ENCODE measurements at regions not wholly inside any gene's neighbourhood (a gene's known extent, or its start where the extent isn't known, plus 50 kb on each side); places are given as distances from the start of the nearest gene placed in this dataset.

DNA sequence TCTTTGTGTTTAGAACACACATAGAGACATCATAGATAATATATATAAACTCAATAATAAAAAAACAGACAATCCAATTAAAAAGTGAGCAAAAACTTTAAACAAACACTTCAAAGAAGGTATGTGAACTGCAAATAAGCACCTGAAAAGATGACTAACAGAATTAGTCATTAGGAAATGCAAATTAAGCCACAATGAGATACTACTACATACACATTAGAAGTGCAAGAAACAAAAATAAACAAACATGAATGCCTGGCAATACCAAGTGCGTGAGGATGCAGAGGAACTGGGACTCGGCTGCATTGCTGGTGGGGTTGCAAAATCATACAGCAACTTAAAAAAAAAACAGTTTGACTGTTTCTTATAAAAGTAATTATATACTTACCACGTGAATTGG lies 799.0 kb downstream of the KCNJ2 start:
- H3K27me3 Mint-ChIP-seq = no peaks in the 10 kb centered on the region
- H3K4me1 ChIP-seq (ENCODE audit: insufficient read depth, low read length) = no peaks in the 10 kb centered on the region
- no peak overlapping the region for H3K27ac ChIP-seq (ENCODE audit: low read depth, low read length)
- no peaks in the 10 kb centered on the region for H3K27me3 ChIP-seq (ENCODE audit: insufficient read depth, low read length)
- no peak overlapping the region for H3K27ac Mint-ChIP-seq
- H3K9me3 Mint-ChIP-seq = peaks cover 3 to 14% (median 9%) of the 10 kb centered on the region in 8 donors
- H3K4me3 ChIP-seq (ENCODE audit: low read length in 2 of 2) = no peak overlapping the region
- no peaks in the 10 kb centered on the region for H3K36me3 Mint-ChIP-seq
- no peak overlapping the region for H3K4me3 Mint-ChIP-seq
- CTCF ChIA-PET (ENCODE audit: partially characterized antibody) = no interaction called here
- intact Hi-C loops (cut with micrococcal nuclease) = no loop called here
- no peaks in the 10 kb centered on the region for H3K9me3 ChIP-seq (ENCODE audit: control insufficient read depth in 1 of 2, low read length in 2 of 2)
- no peak for DNase-seq
- POLR2A ChIA-PET (ENCODE audit: partially characterized antibody) = no interaction called here
- no peaks in the 10 kb centered on the region for H3K36me3 ChIP-seq (ENCODE audit: insufficient read depth, low read length)
- no peaks in the 10 kb centered on the region for H3K4me1 Mint-ChIP-seq

DNA sequence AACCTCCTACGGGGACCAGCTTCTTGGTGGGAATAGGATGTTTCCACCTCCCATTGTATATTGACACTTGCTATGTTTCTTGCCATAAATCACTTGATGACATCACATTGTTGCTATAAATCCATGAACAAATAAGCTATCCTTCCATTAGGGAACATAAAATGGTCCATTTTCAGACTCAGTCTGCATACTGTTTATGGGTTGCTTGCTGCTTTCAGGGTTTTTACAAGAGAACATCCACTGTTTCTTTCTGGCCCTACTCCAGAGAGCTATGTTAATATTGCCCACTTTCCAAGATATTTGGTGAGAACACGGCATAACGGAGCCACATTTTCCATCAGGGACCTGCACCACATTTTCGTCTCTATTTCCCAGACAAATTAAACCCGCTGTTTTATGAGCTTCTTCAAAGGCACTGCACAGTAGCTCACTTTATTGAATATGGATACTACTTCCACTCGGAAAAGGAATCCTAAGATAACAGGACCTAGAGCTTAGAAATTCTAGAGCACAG lies 800.2 kb downstream of the KCNJ2 start:
- no peaks in the 10 kb centered on the region for H3K36me3 ChIP-seq (ENCODE audit: insufficient read depth, low read length)
- no peaks in the 10 kb centered on the region for H3K27me3 ChIP-seq (ENCODE audit: insufficient read depth, low read length)
- Mint-ChIP-seq H3K4me3 (no peak overlapping the region), H3K27ac (no peak overlapping the region), H3K9me3 (peaks cover 2 to 12% (median 9%) of the 10 kb centered on the region in 8 donors), H3K36me3 (no peaks in the 10 kb centered on the region), H3K27me3 (no peaks in the 10 kb centered on the region), H3K4me1 (no peaks in the 10 kb centered on the region)
- ChIA-PET POLR2A (ENCODE audit: partially characterized antibody) (no interaction called here), CTCF (ENCODE audit: partially characterized antibody) (no interaction called here)
- H3K27ac ChIP-seq (ENCODE audit: low read depth, low read length) = no peak overlapping the region
- H3K9me3 ChIP-seq (ENCODE audit: control insufficient read depth in 1 of 2, low read length in 2 of 2) = no peaks in the 10 kb centered on the region
- no peak overlapping the region for H3K4me3 ChIP-seq (ENCODE audit: low read length in 2 of 2)
- intact Hi-C loops (cut with micrococcal nuclease) = no loop called here
- DNase-seq = no peak
- H3K4me1 ChIP-seq (ENCODE audit: insufficient read depth, low read length) = no peaks in the 10 kb centered on the region

GRCh38 chr17:70976447-70976846 lies 807.1 kb downstream of the KCNJ2 start:
- no peak overlapping the region for H3K27ac ChIP-seq (ENCODE audit: low read depth, low read length)
- H3K4me1 ChIP-seq (ENCODE audit: insufficient read depth, low read length) = no peaks in the 10 kb centered on the region
- POLR2A ChIA-PET (ENCODE audit: partially characterized antibody) = no interaction called here
- peaks cover 0 to 15% (median 6%) of the 10 kb centered on the region in 8 donors for H3K9me3 Mint-ChIP-seq
- no peaks in the 10 kb centered on the region for H3K27me3 ChIP-seq (ENCODE audit: insufficient read depth, low read length)
- CTCF ChIA-PET (ENCODE audit: partially characterized antibody) = no interaction called here
- H3K4me3 ChIP-seq (ENCODE audit: low read length in 2 of 2) = no peak overlapping the region
- H3K27me3 Mint-ChIP-seq = no peaks in the 10 kb centered on the region
- DNase-seq = no peak
- H3K4me1 Mint-ChIP-seq = no peaks in the 10 kb centered on the region
- H3K4me3 Mint-ChIP-seq = no peak overlapping the region
- no peak overlapping the region for H3K27ac Mint-ChIP-seq
- no peaks in the 10 kb centered on the region for H3K36me3 Mint-ChIP-seq
- no peaks in the 10 kb centered on the region for H3K36me3 ChIP-seq (ENCODE audit: insufficient read depth, low read length)
- intact Hi-C loops (cut with micrococcal nuclease) = no loop called here
- no peaks in the 10 kb centered on the region for H3K9me3 ChIP-seq (ENCODE audit: control insufficient read depth in 1 of 2, low read length in 2 of 2)

GRCh38 chr17:70984873-70985272 lies 815.5 kb downstream of the KCNJ2 start:
- Mint-ChIP-seq H3K36me3 (no peaks in the 10 kb centered on the region), H3K9me3 (peaks cover 2 to 35% (median 19%) of the 10 kb centered on the region in 8 donors), H3K4me1 (no peaks in the 10 kb centered on the region), H3K27me3 (peaks cover 0 to 1% of the 10 kb centered on the region in 2 donors), H3K4me3 (no peak overlapping the region), H3K27ac (no peak overlapping the region)
- H3K27ac ChIP-seq (ENCODE audit: low read depth, low read length) = no peak overlapping the region
- no peaks in the 10 kb centered on the region for H3K27me3 ChIP-seq (ENCODE audit: insufficient read depth, low read length)
- peaks cover 0 to 4% of the 10 kb centered on the region in 2 donors for H3K9me3 ChIP-seq (ENCODE audit: control insufficient read depth in 1 of 2, low read length in 2 of 2)
- POLR2A ChIA-PET (ENCODE audit: partially characterized antibody) = no interaction called here
- no peaks in the 10 kb centered on the region for H3K4me1 ChIP-seq (ENCODE audit: insufficient read depth, low read length)
- intact Hi-C loops (cut with micrococcal nuclease) = no loop called here
- CTCF ChIA-PET (ENCODE audit: partially characterized antibody) = no interaction called here
- DNase-seq = no peak
- no peaks in the 10 kb centered on the region for H3K36me3 ChIP-seq (ENCODE audit: insufficient read depth, low read length)
- H3K4me3 ChIP-seq (ENCODE audit: low read length in 2 of 2) = no peak overlapping the region

- POLR2A ChIA-PET (ENCODE audit: partially characterized antibody) = no interaction called here
- no peak overlapping the region for H3K4me3 ChIP-seq (ENCODE audit: low read length in 2 of 2)
- intact Hi-C loops (cut with micrococcal nuclease) = no loop called here
- H3K36me3 ChIP-seq (ENCODE audit: insufficient read depth, low read length) = no peaks in the 10 kb centered on the region
- Mint-ChIP-seq H3K4me1 (peaks cover 0 to 1% (median 0%) of the 10 kb centered on the region in 4 donors), H3K27me3 (peaks cover 0 to 1% of the 10 kb centered on the region in 2 donors), H3K27ac (no peak overlapping the region), H3K4me3 (no peak overlapping the region), H3K36me3 (no peaks in the 10 kb centered on the region), H3K9me3 (peaks cover 2 to 36% (median 21%) of the 10 kb centered on the region in 8 donors)
- DNase-seq = no peak
- H3K4me1 ChIP-seq (ENCODE audit: insufficient read depth, low read length) = no peaks in the 10 kb centered on the region
- peaks cover 0 to 4% of the 10 kb centered on the region in 2 donors for H3K9me3 ChIP-seq (ENCODE audit: control insufficient read depth in 1 of 2, low read length in 2 of 2)
- CTCF ChIA-PET (ENCODE audit: partially characterized antibody) = no interaction called here
- no peak overlapping the region for H3K27ac ChIP-seq (ENCODE audit: low read depth, low read length)
- no peaks in the 10 kb centered on the region for H3K27me3 ChIP-seq (ENCODE audit: insufficient read depth, low read length)
Measured at GRCh38 chr17:70987867-70988340, 818.6 kb downstream of the KCNJ2 start.

GRCh38 chr17:70988622-70989021 lies 819.3 kb downstream of the KCNJ2 start:
- Histone ChIP-seq H3K27me3 (ENCODE audit: insufficient read depth, low read length) (no peaks in the 10 kb centered on the region), H3K4me1 (ENCODE audit: insufficient read depth, low read length) (no peaks in the 10 kb centered on the region), H3K9me3 (ENCODE audit: control insufficient read depth in 1 of 2, low read length in 2 of 2) (peaks cover 0 to 4% of the 10 kb centered on the region in 2 donors), H3K36me3 (ENCODE audit: insufficient read depth, low read length) (no peaks in the 10 kb centered on the region), H3K27ac (ENCODE audit: low read depth, low read length) (no peak overlapping the region), H3K4me3 (ENCODE audit: low read length in 2 of 2) (no peak overlapping the region)
- no peak for DNase-seq
- ChIA-PET POLR2A (ENCODE audit: partially characterized antibody) (no interaction called here), CTCF (ENCODE audit: partially characterized antibody) (no interaction called here)
- Mint-ChIP-seq H3K4me1 (peaks cover 0 to 1% (median 0%) of the 10 kb centered on the region in 4 donors), H3K9me3 (peaks cover 2 to 28% (median 21%) of the 10 kb centered on the region in 8 donors), H3K27ac (no peak overlapping the region), H3K27me3 (peaks cover 0 to 1% of the 10 kb centered on the region in 2 donors), H3K4me3 (no peak overlapping the region), H3K36me3 (no peaks in the 10 kb centered on the region)
- intact Hi-C loops (cut with micrococcal nuclease) = no loop called here

- CTCF ChIA-PET (ENCODE audit: partially characterized antibody) = no interaction called here
- Histone ChIP-seq H3K4me1 (ENCODE audit: insufficient read depth, low read length) (no peaks in the 10 kb centered on the region), H3K36me3 (ENCODE audit: insufficient read depth, low read length) (no peaks in the 10 kb centered on the region), H3K27me3 (ENCODE audit: insufficient read depth, low read length) (no peaks in the 10 kb centered on the region), H3K4me3 (ENCODE audit: low read length in 2 of 2) (no peak overlapping the region), H3K27ac (ENCODE audit: low read depth, low read length) (no peak overlapping the region), H3K9me3 (ENCODE audit: control insufficient read depth in 1 of 2, low read length in 2 of 2) (peaks cover 0 to 4% of the 10 kb centered on the region in 2 donors)
- H3K4me1 Mint-ChIP-seq = peaks cover 0 to 1% (median 0%) of the 10 kb centered on the region in 4 donors
- no peak for DNase-seq
- POLR2A ChIA-PET (ENCODE audit: partially characterized antibody) = no interaction called here
- no peak overlapping the region for H3K27ac Mint-ChIP-seq
- intact Hi-C loops (cut with micrococcal nuclease) = no loop called here
- H3K4me3 Mint-ChIP-seq = no peak overlapping the region
- H3K9me3 Mint-ChIP-seq = peaks cover 2 to 28% (median 18%) of the 10 kb centered on the region in 8 donors
- H3K27me3 Mint-ChIP-seq = peaks cover 0 to 1% of the 10 kb centered on the region in 2 donors
- no peaks in the 10 kb centered on the region for H3K36me3 Mint-ChIP-seq
Measured at GRCh38 chr17:70989280-70989679, 819.9 kb downstream of the KCNJ2 start.

DNA sequence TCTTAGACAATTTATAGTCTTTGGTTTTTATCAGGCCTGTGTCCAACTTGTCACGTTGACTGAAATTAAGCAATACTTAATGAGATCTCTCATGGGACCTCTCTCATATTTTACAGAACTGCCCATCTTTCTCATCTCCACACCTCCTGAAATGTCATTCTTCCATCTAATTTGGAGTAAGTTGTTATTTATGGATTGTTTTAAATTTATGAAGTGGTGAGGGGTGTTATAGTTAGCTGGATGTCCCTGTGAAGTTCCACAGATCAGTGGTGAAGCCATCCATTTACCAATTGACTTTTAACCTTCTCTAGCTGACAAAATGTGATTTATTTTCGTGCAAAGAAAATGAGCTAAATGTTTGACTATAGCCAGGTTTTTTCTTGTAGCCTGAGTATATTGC lies 824.9 kb downstream of the KCNJ2 start:
- H3K4me3 ChIP-seq (ENCODE audit: low read length in 2 of 2) = no peak overlapping the region
- H3K27ac Mint-ChIP-seq = no peak overlapping the region
- H3K27ac ChIP-seq (ENCODE audit: low read depth, low read length) = no peak overlapping the region
- no peaks in the 10 kb centered on the region for H3K27me3 Mint-ChIP-seq
- peaks cover 0 to 23% (median 4%) of the 10 kb centered on the region in 8 donors for H3K9me3 Mint-ChIP-seq
- no peaks in the 10 kb centered on the region for H3K9me3 ChIP-seq (ENCODE audit: control insufficient read depth in 1 of 2, low read length in 2 of 2)
- DNase-seq = no peak
- POLR2A ChIA-PET (ENCODE audit: partially characterized antibody) = no interaction called here
- H3K4me3 Mint-ChIP-seq = no peak overlapping the region
- no peaks in the 10 kb centered on the region for H3K27me3 ChIP-seq (ENCODE audit: insufficient read depth, low read length)
- intact Hi-C loops (cut with micrococcal nuclease) = no loop called here
- no peaks in the 10 kb centered on the region for H3K36me3 Mint-ChIP-seq
- peaks cover 0 to 1% (median 0%) of the 10 kb centered on the region in 4 donors for H3K4me1 Mint-ChIP-seq
- H3K4me1 ChIP-seq (ENCODE audit: insufficient read depth, low read length) = no peaks in the 10 kb centered on the region
- H3K36me3 ChIP-seq (ENCODE audit: insufficient read depth, low read length) = no peaks in the 10 kb centered on the region
- CTCF ChIA-PET (ENCODE audit: partially characterized antibody) = no interaction called here

Data from CD4-positive, alpha-beta memory T cell (primary cell).